HUDEP-2 (cell line): ENCODE measurements at regions not wholly inside any gene's neighbourhood (a gene's known extent, or its start where the extent isn't known, plus 50 kb on each side); places are given as distances from the start of the nearest gene placed in this dataset.
"Not testable (repeated sequence)": the region's sequence is repeated elsewhere in the genome, so short reads cannot be mapped to it uniquely, and the experiment has no call there.

Source experiments
- DNase-seq, 76 experiments: peaks; one replicate each; lab custom pipeline; 2025; ENCODE audit not compliant: unreplicated experiment in 76 of 76; lab: John Stamatoyannopoulos, UW

- no peak for DNase-seq
These were observed 58.3 kb downstream of the PDHA2 start for GRCh38 chr4:95898226-95898625.

GRCh38 chr4:95909211-95909610, 69.3 kb downstream of the PDHA2 start:
- DNase-seq = no peak

DNA sequence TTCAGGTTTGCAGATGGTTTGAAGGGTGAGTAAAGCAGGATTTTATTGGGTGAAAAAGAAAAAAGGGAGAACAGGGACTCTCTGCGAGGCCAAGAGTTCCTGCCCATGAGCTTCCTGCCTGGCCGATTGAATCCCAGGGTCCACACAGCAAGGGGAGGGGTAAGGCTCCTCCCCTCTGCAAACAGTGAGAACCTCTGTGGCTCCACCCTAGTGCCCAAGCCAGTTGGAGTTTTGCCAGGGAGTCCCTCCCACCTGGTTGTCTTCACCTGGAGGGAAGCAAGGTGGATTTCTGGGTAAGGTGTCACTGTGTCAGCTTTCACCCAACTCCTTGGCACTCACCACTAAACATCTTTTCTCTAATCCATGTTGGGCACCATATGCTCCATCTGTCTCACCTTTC, 70.9 kb downstream of the PDHA2 start:
- no peak for DNase-seq

DNA sequence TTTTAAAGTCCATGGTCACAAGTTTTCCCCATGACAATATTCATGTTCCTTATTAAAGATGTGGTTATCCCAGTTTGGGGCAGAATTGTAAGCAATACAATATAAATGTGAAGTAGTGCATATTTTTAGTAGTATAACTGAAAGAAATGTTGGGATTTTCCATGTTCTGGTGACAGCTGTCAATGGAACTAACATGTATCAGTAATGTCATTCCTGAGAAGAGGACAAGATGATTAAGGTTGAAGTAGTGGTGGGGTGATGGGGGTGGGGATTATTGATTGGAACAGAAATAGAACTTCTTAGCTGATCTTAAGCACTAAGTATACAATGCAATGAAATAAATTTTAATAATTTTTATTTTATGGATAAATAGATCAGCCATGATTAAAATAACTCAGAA, 81.6 kb downstream of the PDHA2 start:
- DNase-seq = no peak

- no peak for DNase-seq
These were observed 89.7 kb downstream of the PDHA2 start for GRCh38 chr4:95929448-95930064.

- no peak for DNase-seq
These were observed 99.2 kb downstream of the PDHA2 start for GRCh38 chr4:95939141-95939540.

DNA sequence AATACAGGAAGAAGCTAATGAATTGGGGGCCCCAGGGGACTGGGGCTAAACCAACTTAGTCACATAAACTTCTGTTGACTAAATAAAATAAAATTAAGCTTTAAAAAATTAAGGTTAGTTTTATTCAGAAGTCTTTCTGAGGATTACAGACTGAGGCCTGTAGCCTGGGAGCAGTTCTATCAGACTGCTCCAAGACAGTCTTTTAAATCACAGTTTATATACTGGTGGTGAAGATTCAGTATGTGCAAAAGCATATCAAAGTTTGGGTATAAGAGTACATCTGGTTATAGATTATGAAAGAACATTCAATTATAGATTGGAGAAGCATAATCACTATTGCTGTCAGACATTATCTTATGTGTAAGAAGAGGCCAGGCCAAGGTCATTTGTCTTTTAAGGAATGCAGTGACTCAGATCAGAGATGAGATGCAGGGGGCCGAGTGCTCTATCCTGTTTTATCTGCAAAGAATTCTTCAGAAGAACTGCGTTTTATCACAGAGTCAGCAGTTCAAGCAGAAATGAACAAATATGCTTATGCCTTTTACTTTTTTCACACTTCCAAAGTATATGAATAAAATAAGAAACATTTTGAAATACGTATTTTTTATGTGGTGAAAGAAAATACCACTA, 109.4 kb downstream of the PDHA2 start:
- DNase-seq = no peak

DNA sequence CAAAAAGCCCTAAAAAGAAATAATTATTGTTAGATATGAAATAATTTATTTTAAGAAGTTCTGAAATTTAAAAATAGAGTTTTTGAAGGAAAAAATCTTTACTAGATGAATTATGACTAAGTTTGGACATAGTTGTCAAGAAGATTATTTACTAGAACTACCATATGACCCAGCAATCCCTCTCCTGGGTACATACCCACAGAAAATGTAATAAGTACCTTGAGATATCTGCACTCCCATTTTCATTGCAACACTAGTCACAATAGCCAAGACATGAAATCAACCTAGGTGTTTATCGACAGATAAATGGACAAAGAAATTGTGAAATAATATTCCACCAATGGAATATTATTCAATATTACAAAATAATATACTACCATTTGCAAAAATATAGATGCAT, 109.9 kb downstream of the PDHA2 start:
- DNase-seq = no peak

DNA sequence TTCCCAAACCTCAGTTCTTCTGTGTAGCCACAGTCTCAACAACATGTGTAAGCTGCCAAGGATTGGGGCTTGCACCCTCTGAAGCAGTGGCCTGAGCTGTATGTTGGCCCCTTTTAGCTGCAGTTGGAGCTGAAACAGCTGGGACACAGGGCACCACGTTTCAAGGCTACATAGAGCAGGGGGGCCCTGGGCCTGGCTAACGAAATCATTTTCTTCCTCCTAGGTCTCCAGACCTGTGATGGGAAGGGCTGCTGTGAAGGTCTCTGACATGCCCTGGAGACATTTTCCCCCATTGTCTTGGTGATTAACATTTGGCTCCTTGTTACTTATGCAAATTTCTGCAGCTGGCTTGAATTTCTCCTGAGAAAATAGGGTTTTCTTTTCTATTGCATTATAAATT, 112.6 kb downstream of the PDHA2 start:
- DNase-seq = not testable (repeated sequence)

GRCh38 chr4:95956094-95956493, 116.2 kb downstream of the PDHA2 start:
- DNase-seq = no peak

- no peak for DNase-seq
These were observed 117.2 kb downstream of the PDHA2 start for GRCh38 chr4:95957054-95957453.

DNA sequence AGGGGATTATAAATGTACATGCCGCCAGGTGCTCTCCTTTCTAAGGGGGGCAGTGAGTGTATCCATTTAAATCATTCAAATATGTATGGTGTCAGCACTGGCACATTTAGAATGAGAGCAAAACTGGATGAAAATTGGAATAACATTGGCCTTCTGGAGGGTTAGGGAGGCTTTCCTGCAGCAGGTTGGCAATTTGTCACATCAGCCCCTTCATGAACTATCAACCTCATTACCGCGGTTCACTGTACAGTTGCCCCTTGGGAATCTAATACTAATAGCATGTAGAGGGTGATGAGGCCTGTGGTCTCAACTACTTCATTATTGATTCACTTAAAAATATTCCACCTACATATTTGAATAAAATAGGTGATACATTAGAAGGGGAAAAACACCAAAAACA, 117.9 kb downstream of the PDHA2 start:
- DNase-seq = no peak

DNA sequence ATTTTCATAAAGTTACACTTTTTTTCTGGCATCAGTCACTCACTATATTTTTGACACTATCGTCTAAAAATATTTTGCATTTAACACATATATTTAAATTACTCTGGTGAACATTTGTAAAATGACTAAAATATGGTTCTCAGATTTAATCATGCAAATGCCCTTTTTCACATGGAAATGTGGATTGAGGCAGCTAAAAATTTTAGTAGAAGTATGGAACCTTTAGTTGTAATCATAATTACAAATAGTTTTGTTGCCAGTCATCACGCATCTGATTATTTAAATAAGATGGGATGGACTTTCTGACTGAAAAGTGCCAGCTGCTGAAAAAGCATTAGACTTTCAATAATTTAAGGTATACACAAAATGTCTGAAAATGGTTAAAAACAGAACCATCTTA, 119.3 kb downstream of the PDHA2 start:
- DNase-seq = no peak

- DNase-seq = no peak
These were observed 119.7 kb downstream of the PDHA2 start for GRCh38 chr4:95959633-95960032.

DNA sequence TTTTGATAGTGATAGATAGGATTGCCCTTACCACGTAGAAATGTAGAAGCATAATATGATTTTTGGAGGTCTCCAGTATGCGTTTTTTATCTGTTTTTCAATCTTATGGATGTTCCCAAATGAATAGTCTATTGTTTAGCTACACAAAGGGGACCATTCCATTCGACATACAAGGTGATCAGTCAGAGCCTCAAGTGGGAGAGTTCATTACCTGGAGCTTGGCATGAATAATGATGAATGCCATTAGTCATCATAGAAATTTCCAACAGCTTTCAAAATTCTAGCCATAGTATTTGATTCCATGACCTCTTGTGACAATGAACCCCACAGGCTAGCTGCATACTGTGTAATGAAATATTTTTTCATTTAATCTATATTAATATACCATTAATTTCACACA, 123.6 kb downstream of the PDHA2 start:
- no peak for DNase-seq

- DNase-seq = no peak
These were observed 140.3 kb downstream of the PDHA2 start for GRCh38 chr4:95979961-95980876.

GRCh38 chr4:95980877-95981360, 141.0 kb downstream of the PDHA2 start:
- DNase-seq = no peak

DNA sequence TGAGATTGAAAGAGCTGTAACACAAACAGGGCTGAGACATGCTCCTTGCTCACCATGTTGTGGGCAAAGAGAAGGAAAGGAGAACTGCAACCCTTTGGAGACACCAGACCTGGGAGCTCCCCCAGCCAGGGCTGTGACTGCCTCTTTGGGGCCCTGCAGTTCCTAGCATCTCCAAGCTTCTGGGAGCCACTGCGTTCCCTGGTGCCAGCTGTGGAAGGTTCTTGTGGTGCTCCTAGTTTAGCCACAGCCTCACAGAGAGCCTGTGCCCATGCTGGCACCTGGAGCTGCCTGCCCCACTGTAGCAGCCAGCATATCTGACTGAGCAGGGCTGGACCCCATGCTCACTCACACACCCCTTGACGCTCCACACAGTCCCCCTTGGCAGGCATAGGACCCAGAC, 141.7 kb downstream of the PDHA2 start:
- DNase-seq = no peak

- no peak for DNase-seq
These were observed 142.6 kb downstream of the PDHA2 start for GRCh38 chr4:95982516-95982915.

DNA sequence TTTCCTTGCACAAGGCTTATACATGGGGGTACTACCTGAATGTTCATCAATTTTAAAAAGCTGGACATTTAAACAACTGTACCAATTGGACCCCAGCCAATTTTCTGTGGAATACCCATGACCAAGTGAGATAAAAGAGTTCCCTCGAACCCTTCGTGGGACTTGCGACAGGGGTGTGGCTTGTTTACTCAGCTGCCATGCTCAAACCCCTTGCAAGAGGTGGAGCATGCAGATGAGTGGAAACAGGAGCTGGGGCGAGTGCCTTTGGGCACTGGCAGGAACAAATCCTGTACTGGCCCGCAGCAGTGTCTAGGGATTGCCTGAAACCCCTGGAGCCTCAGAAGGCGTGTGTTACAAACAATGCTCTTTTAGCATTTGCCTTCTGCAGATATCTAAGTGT, 144.2 kb downstream of the PDHA2 start:
- no peak for DNase-seq

- DNase-seq = no peak
These were observed 145.2 kb downstream of the PDHA2 start for GRCh38 chr4:95985051-95985450.
